Mesendoderm (in vitro differentiated cells): ENCODE measurements at regions not wholly inside any gene's neighbourhood (a gene's known extent, or its start where the extent isn't known, plus 50 kb on each side); places are given as distances from the start of the nearest gene placed in this dataset.

ENCODE experiments used
- DNase-seq: peaks from one replicate; pipeline ENCODE4 v3.0.0; 2013
- H2AK5ac ChIP-seq: 2 replicates; pipeline ENCODE4 v1.6.1; 2013; ENCODE audit warnings: low read length, inconsistent platforms
- H2BK120ac ChIP-seq: 2 replicates; pipeline ENCODE4 v1.6.1; 2013; ENCODE audit warnings: low read depth, mild to moderate bottlenecking, low read length, moderate library complexity, mixed read lengths
- H2BK15ac ChIP-seq: replicated peaks from 2 replicates; pipeline ENCODE4 v1.6.1; 2013; ENCODE audit warnings: low read depth, mild to moderate bottlenecking, moderate library complexity
- H2BK5ac ChIP-seq: 2 replicates; pipeline ENCODE4 v1.6.1; 2013; ENCODE audit warnings: low read length, inconsistent platforms
- H3K18ac ChIP-seq: 2 replicates; pipeline ENCODE4 v1.6.1; 2013; ENCODE audit warnings: mild to moderate bottlenecking, low read length, mixed read lengths
- H3K23ac ChIP-seq: one replicate; pipeline ENCODE4 v1.6.1; 2013; ENCODE audit warnings: low read length
- H3K27ac ChIP-seq: 2 replicates; pipeline ENCODE4 v1.5.1; 2013; ENCODE audit warnings: low read depth, mild to moderate bottlenecking, inconsistent platforms, low read length, moderate library complexity
- H3K27me3 ChIP-seq: 2 replicates; pipeline ENCODE4 v1.6.1; 2013; ENCODE audit warnings: low read length, control low read depth, mild to moderate bottlenecking, inconsistent platforms; ENCODE audit not compliant: insufficient read depth, poor library complexity
- H3K36me3 ChIP-seq: 2 replicates; pipeline ENCODE4 v1.6.1; 2013; ENCODE audit warnings: low read length, inconsistent platforms; ENCODE audit not compliant: control insufficient read depth, insufficient read depth
- H3K4ac ChIP-seq: one replicate; pipeline ENCODE4 v1.6.1; 2013; ENCODE audit warnings: low read depth, mild to moderate bottlenecking, low read length, moderate library complexity
- H3K4me1 ChIP-seq: 2 replicates; pipeline ENCODE4 v1.6.1; 2013; ENCODE audit warnings: low read depth, low read length, inconsistent platforms; ENCODE audit not compliant: control insufficient read depth
- H3K4me2 ChIP-seq: 2 replicates; pipeline ENCODE4 v1.6.1; 2013; ENCODE audit warnings: low read length
- H3K4me3 ChIP-seq: 2 replicates; pipeline ENCODE4 v1.5.1; 2013; ENCODE audit warnings: mild to moderate bottlenecking, low read length
- H3K56ac ChIP-seq: one replicate; pipeline ENCODE4 v1.6.1; 2013; ENCODE audit warnings: low read length
- H3K79me1 ChIP-seq: 2 replicates; pipeline ENCODE4 v1.6.1; 2013; ENCODE audit warnings: low read length, inconsistent platforms
- H3K79me2 ChIP-seq: 2 replicates; pipeline ENCODE4 v1.6.1; 2013; ENCODE audit warnings: mild to moderate bottlenecking, low read length; ENCODE audit not compliant: control insufficient read depth, insufficient read depth
- H3K9ac ChIP-seq: 2 replicates; pipeline ENCODE4 v1.6.1; 2013; ENCODE audit warnings: low read length, inconsistent platforms
- H4K5ac ChIP-seq: one replicate; pipeline ENCODE4 v1.6.1; 2013; ENCODE audit warnings: low read length
- H4K8ac ChIP-seq: one replicate; pipeline ENCODE4 v1.6.1; 2013; ENCODE audit warnings: low read depth, mild to moderate bottlenecking, control low read depth, low read length, moderate library complexity
- WGBS: extraction: QIAGEN DNeasy Blood & Tissue Kit; methylation state at CpG from one replicate; pipeline ENCODE4 v1.1.7; 2013; ENCODE audit warnings: low lambda C conversion rate, missing lambda C conversion rate; ENCODE audit not compliant: insufficient coverage; ENCODE audit errors: extremely low coverage; 5-methylcytosine and 5-hydroxymethylcytosine counted together

DNA sequence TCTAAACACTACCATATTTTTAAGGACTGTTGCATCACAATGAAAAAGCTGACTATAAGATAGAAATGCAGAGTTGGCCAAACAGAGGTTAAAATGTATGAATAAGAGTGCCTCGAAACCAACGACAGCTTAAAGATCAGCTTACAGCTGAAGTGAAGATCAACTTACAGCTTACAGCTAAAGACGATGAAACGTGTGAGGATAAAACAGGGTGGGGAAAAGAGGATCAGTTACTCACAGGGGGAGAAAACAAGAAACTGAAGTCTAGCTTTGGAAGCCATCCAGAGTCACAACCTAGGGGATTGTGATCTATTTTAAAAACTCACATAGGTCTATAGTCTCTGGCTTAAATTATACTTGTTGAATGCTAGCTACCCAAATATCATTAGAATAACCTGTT, 220.0 kb downstream of the SNCAIP start:
- WGBS: no CpG with 5 or more reads among the region's 4 CpGs
- no peak for DNase-seq

DNA sequence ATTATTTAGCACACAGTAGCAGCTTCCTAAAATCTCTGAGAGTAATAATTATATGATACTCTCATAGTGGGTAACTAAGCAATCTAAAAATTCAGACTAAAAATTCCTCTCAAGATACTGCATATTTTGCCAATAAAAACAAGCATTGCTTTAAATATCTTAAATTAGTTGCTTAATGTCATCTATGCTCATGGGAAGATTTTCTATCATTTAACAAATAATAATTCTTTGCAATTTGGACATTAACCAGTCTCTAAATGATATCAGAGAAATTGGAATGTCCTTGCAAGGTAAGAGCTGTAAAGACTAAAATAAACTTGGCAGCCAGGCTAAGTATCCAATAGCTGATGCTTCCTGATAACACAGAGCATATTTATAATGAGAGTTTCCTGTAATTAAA, 221.8 kb downstream of the SNCAIP start:
- Histone ChIP-seq H3K27me3 (no peaks in the 10 kb centered on the region), H3K79me1 (no peaks in the 10 kb centered on the region), H4K5ac (no peak overlapping the region), H2BK15ac (no peak overlapping the region), H2AK5ac (no peak overlapping the region), H4K8ac (no peak overlapping the region), H2BK5ac (no peak overlapping the region), H3K56ac (no peak overlapping the region), H3K4me2 (no peak overlapping the region), H3K36me3 (no peaks in the 10 kb centered on the region), H3K18ac (no peak overlapping the region), H3K4ac (no peak overlapping the region), H3K9ac (no peak overlapping the region), H3K4me1 (no peaks in the 10 kb centered on the region), H3K79me2 (no peaks in the 10 kb centered on the region), H3K23ac (no peak overlapping the region), H2BK120ac (no peak overlapping the region), H3K4me3 (no peak overlapping the region), H3K27ac (no peak overlapping the region)
- DNase-seq: no peak

More for the DNA sequence above, 220.0 kb downstream of the SNCAIP start:
- no peaks in the 10 kb centered on the region for H3K4me1 ChIP-seq
- H3K79me2 ChIP-seq: no peaks in the 10 kb centered on the region
- no peak overlapping the region for H3K4ac ChIP-seq
- H3K9ac ChIP-seq: no peak overlapping the region
- H3K4me3 ChIP-seq: no peak overlapping the region
- H3K4me2 ChIP-seq: no peak overlapping the region
- H3K36me3 ChIP-seq: no peaks in the 10 kb centered on the region
- no peak overlapping the region for H3K23ac ChIP-seq
- no peak overlapping the region for H3K18ac ChIP-seq
- H3K27me3 ChIP-seq: no peaks in the 10 kb centered on the region
- no peak overlapping the region for H4K8ac ChIP-seq
- no peak overlapping the region for H3K56ac ChIP-seq
- H3K27ac ChIP-seq: no peak overlapping the region
- H4K5ac ChIP-seq: no peak overlapping the region
- H2BK120ac ChIP-seq: no peak overlapping the region
- no peak overlapping the region for H2BK5ac ChIP-seq
- H2BK15ac ChIP-seq: no peak overlapping the region
- H3K79me1 ChIP-seq: no peaks in the 10 kb centered on the region
- H2AK5ac ChIP-seq: no peak overlapping the region

DNA sequence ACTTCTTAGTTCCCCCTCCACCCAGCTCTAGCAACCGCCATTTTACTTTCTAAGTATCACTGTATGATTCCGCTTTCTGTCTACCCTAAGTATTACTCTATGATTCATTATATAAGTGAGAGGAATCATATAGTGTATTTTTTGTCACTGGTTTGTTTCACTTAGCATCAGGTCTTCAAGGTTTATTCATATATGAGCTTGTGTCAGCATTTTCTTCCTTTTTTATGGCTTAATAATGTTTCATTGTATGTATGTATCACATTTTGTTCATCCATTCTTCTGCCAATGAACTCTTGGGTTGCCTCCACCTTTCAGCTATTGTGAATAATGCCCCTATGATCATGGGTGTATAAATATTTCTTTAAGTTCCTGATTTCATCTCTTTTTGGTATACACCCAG, 222.8 kb downstream of the SNCAIP start:
- no peak overlapping the region for H3K4me3 ChIP-seq
- no peak overlapping the region for H3K18ac ChIP-seq
- H2BK5ac ChIP-seq: no peak overlapping the region
- no peaks in the 10 kb centered on the region for H3K79me2 ChIP-seq
- no peak overlapping the region for H3K23ac ChIP-seq
- H3K56ac ChIP-seq: no peak overlapping the region
- no peaks in the 10 kb centered on the region for H3K4me1 ChIP-seq
- H3K79me1 ChIP-seq: no peaks in the 10 kb centered on the region
- H3K9ac ChIP-seq: no peak overlapping the region
- no peak overlapping the region for H3K27ac ChIP-seq
- no peak overlapping the region for H4K5ac ChIP-seq
- H3K36me3 ChIP-seq: no peaks in the 10 kb centered on the region
- H3K4me2 ChIP-seq: no peak overlapping the region
- H2AK5ac ChIP-seq: no peak overlapping the region
- WGBS: no CpG with 5 or more reads among the region's 2 CpGs
- no peak for DNase-seq
- H2BK15ac ChIP-seq: no peak overlapping the region
- no peak overlapping the region for H4K8ac ChIP-seq
- no peaks in the 10 kb centered on the region for H3K27me3 ChIP-seq
- no peak overlapping the region for H2BK120ac ChIP-seq
- no peak overlapping the region for H3K4ac ChIP-seq

DNA sequence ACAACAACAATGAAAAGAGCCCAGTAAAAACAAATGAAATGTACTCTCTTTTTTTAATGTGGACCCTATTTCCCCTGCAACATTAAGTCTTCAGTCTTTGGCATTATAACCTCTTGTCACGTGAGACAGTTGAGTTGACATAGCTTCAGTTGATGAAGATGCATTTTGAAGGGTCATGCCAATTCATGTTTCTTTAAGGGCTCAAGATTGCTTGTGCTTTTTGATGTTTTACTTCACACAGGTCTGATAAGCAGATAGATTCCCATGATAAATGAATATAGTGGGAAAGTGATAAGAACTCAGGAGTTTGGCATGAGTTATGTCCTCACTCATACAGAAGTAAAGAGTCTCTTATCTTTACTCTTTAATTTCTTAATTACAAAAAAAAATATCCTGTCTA, 229.4 kb downstream of the SNCAIP start:
- Histone ChIP-seq H3K23ac (no peak overlapping the region), H3K4me2 (no peak overlapping the region), H4K8ac (no peak overlapping the region), H3K27me3 (no peaks in the 10 kb centered on the region), H2BK5ac (no peak overlapping the region), H3K79me1 (no peaks in the 10 kb centered on the region), H2BK120ac (no peak overlapping the region), H2BK15ac (no peak overlapping the region), H3K27ac (no peak overlapping the region), H3K18ac (no peak overlapping the region), H3K79me2 (no peaks in the 10 kb centered on the region), H3K9ac (no peak overlapping the region), H3K4me1 (no peaks in the 10 kb centered on the region), H3K4ac (no peak overlapping the region), H3K56ac (no peak overlapping the region), H3K4me3 (no peak overlapping the region), H3K36me3 (no peaks in the 10 kb centered on the region), H2AK5ac (no peak overlapping the region), H4K5ac (no peak overlapping the region)
- WGBS: no CpG with 5 or more reads among the region's 1 CpG
- no peak for DNase-seq

DNA sequence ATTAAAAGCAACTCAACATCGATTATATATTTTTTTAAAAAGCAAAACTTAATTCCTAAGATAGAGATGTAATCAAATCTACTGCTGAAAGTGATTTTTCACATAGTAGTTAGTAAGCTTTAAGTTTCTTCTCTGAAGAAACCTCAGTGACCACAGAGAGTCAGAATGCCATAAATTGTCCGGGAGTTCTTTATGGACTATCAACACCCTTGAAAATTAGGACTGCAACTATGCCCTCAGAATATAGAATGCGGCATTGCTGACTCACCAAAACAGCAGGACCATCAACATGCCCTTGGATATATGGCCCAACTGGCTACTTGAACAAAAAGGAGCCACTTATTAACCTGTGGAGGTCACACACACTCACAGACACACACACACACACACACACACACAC, 228.9 kb upstream of the SNX2 start:
- Histone ChIP-seq H2BK5ac (no peak overlapping the region), H2BK120ac (no peak overlapping the region), H3K79me2 (no peaks in the 10 kb centered on the region), H3K18ac (no peak overlapping the region), H3K79me1 (no peaks in the 10 kb centered on the region), H3K4ac (no peak overlapping the region), H2BK15ac (no peak overlapping the region), H3K4me1 (no peaks in the 10 kb centered on the region), H3K23ac (no peak overlapping the region), H3K56ac (no peak overlapping the region), H3K27ac (no peak overlapping the region), H3K9ac (no peak overlapping the region), H2AK5ac (no peak overlapping the region), H3K27me3 (no peaks in the 10 kb centered on the region), H4K8ac (no peak overlapping the region), H3K4me2 (no peak overlapping the region), H3K36me3 (no peaks in the 10 kb centered on the region), H3K4me3 (no peak overlapping the region), H4K5ac (no peak overlapping the region)
- no CpG with 5 or more reads among the region's 3 CpGs for WGBS
- DNase-seq: no peak

DNA sequence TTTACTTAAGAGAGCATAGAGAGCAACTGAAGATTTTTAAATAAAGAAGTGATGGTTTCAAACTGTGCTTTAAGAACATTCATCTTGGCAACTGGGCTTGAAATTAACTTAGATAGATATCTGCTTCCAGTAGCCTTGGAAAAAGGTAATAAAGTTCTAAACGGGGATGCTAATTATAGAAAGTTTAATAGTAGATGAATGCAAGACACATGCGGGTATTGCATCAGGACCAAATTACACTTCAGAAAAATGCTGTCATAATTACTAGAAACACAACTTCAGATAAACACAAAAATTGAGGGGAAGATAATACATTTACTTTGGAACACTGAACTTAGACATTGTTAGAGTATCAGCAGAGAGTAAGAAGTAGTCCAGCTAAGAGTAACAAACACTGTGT, 227.7 kb upstream of the SNX2 start:
- Histone ChIP-seq H4K5ac (no peak overlapping the region), H2BK15ac (no peak overlapping the region), H2BK120ac (no peak overlapping the region), H3K79me1 (no peaks in the 10 kb centered on the region), H3K4me2 (no peak overlapping the region), H3K4ac (no peak overlapping the region), H3K27me3 (no peaks in the 10 kb centered on the region), H3K79me2 (no peaks in the 10 kb centered on the region), H3K4me1 (no peaks in the 10 kb centered on the region), H3K4me3 (no peak overlapping the region), H3K27ac (no peak overlapping the region), H3K23ac (no peak overlapping the region), H3K36me3 (no peaks in the 10 kb centered on the region), H3K9ac (no peak overlapping the region), H3K56ac (no peak overlapping the region), H3K18ac (no peak overlapping the region), H2AK5ac (no peak overlapping the region), H2BK5ac (no peak overlapping the region), H4K8ac (no peak overlapping the region)
- WGBS: no CpG with 5 or more reads among the region's 2 CpGs
- DNase-seq: no peak
